ENCODE measurements at regions not wholly inside any gene's neighbourhood (a gene's known extent, or its start where the extent isn't known, plus 50 kb on each side); places are given as distances from the start of the nearest gene placed in this dataset.

- DNase-seq = no peak
Observed at GRCh38 chr17:72525225-72526015, 404.6 kb downstream of the SOX9 start.

DNA sequence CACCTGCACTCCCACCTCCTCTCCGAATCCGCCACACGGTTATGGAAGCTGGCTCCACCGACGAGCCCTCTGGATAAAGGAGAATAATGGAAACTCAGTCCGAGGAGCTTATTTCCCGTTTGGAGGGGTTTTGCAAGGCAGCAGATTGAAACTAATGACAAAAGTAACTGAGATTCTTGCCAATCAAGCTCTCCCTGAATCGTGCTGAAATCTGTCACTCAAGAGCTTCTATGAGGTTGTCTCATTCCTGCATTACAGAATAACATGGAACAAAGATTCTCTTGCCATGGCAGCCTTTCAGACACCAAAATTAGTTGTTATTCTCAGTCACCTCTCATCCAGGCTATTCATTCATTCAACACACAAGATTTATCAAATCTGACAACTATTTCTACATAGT lies 405.9 kb downstream of the SOX9 start:
- DNase-seq = no peak

DNA sequence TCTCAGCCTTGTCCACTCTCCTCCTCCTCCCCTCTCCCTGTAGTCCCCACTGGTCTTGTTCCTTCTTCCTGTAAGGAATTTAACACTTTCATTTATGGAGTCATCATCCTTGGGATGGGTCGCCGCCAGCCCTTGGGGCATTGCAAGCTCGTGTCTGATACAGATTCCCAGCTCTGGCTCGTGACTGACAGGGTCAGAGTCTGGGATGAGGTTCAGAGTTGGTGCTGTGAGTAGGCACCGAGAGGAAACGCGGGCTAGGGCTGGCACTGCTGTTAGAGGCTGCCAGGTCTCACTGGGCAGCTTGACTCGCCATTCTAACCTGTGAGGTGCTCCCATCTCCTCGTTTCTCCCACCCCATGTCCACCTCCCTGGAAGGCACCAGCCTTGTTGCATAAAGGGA lies 407.0 kb downstream of the SOX9 start:
- no peak for DNase-seq

DNA sequence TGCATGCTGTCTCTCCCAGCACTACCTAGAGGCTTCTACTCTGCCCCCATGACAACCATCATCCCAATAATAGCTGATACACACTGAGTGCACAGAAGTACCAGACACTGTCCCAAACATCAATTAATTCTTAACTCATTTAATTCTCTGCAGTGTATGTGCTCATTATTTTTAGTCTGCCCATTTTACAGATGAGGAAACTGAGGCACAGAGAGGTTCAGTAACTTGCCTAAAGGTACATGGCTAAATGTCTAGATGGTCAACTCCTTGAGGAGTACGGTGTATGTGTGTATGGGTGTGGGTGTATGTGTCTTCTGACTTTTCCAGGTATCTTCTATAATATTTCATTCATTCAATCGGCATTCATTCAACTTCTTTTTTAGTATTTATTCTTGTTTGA lies 407.9 kb downstream of the SOX9 start:
- no peak for DNase-seq

GRCh38 chr17:72529386-72529785 lies 408.6 kb downstream of the SOX9 start:
- DNase-seq = no peak

GRCh38 chr17:72530454-72530853 lies 409.6 kb downstream of the SOX9 start:
- no peak for DNase-seq

DNA sequence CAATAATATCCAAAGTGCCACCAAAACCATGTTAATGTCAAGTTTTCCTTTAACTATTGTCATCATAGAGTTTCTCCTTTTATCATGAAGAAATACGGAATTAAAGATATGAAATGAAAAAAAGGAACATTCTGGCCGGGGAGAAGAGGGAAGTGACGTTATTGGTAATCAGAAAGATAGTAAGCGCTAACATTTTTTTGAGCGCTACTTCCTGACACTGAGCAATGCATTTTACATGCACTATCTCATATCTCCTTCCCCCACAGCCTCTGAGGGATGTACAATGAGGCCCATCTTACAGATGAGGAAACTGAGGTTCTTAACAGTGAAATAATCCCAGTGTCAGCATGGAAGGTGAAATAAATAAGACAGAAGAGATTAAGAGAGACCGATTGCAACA lies 410.9 kb downstream of the SOX9 start:
- DNase-seq = no peak

DNA sequence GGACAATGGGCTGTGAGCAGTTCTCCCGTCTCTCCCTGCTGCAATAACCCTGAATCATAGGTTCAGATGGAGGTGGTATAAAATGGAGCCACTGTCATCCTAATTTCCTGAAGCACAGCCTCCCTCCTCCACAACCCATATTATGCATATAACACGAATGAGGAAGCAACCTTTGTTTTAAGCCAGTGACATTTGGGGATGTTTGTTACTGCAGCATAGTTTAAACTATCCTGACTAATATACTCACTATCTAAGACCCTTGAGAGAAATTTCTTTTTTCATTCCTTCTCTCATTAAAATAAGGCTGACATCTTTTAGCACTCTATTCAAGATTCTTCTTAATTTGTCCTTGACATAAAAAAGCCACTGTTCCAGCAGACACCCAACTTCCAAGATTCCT lies 413.4 kb downstream of the SOX9 start:
- DNase-seq = no peak

- DNase-seq = no peak
Observed at GRCh38 chr17:72534776-72535175, 414.0 kb downstream of the SOX9 start.

DNA sequence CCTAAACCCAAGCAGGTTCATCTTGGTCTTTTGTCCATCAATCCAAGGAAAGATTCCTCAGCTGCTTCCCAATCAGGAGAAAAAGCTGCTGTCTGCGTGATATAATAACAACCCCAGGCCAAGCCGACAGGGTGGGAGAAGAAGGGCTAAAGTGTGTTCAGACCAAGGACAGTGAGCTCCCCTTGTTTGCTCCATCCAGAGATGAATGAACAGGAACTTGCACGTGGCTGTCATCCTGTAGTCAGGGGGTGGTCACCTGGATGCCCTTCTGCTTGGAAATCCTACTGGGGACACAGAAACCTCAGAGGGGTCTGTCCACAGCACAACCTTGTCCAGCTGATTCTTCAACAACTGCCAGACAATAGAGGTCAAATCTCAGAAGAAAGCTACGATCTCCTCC lies 414.5 kb downstream of the SOX9 start:
- DNase-seq = no peak

- DNase-seq = no peak
Observed at GRCh38 chr17:72535779-72536178, 415.0 kb downstream of the SOX9 start.

DNA sequence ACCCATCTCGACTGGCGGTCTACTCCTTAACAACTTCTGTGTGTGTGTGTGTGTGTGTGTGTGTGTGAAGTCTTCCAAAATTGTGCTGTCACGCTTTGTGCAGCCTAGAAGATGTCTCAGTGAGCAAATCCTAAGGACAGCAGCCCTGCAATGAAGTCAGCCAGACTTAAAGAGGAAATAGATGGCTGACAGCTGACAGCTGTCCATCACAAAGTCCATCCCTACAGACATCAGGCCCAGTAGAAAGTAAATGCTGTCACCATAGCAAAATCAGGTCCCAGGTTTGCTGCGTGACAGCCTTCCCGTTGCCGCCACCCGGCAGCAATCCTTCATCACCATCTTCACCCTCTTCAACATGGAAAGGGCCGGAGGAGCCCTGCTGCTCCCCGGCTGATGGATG lies 416.0 kb downstream of the SOX9 start:
- no peak for DNase-seq

DNA sequence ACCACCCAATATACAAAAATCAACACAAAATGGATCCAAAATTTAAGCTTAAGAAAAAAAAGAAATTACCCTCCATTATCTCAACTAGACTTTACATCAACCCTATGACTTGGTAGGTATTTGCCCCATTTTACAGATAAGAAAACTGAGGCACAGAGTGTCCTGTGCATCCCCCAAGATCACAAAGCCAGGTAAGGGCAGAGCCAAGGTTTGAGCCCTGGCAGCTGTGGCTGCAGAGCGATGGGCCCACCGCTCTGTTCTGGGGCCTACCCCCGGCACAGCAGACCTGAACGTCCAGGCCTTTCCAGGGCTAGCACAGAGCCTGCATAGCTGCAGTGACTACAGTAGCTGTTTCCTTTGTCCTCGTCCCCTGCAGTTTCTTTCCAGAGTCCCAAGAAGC lies 417.6 kb downstream of the SOX9 start:
- DNase-seq = no peak

DNA sequence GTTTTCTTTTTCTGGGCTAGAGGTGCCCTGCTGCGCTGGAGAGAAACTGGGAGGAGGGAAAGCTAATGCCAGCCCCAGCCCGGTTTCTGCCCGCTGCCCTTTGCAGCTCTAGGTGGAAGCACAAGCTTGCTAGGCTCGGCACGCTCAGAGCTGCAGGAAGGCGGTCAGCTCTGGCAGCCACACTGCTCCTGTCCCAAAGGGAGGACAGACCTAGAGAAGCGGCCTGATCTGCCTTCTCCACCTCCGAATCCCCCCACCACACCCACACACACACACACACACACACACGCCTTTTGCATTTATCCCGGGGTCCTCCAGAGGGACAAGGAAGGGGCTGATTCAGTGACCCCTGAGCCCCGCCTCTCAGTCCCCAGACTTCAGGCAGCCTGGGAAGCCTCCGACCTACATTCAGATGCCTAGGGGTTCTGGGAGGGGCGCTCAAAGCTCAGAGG lies 418.1 kb downstream of the SOX9 start:
- no peak for DNase-seq

DNA sequence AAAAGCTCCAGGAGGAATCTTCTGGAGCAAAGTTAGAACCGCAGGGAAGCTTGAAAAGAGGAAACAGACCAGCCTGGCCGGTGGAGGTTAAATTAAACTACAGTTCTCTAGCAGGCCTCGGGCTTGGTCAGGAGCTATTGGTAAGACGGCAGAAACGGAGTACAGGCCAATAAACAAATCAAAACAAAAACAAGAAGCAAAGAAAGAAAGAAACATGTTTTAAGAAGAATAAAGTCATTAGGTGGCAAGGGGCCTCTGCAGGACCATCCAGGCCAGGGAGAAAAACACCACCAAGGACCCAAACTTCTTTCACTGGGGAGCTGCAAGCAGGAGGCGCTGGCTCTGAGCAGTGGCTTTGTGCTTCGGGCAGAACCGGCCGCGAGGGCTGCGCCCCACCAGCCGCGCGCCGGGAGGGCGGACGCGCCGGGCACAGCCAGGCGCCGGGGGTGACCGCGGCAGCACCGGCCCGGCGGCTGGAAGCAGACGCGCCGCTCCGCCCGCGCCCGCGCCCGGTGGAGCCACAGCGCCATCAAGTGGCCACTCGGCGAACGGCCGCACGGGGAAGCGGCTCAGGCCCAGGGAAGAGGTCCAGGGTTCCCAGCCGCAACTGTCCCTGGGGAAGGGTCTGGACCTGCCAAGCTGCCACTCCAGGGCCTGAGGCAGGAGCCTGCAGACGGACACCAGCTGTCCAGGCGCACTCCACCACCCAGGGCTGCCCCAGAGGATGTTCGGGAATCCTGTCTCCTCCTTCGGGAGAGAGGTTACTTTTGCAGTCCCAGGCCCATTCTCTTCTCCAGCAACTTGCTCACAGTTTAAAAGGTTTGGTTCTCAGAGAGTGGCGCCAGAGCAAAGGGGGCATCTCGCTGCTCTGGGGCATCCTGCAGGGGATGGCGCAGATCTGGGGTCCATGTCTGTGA lies 419.4 kb downstream of the SOX9 start:
- DNase-seq = peak; percentile 52

- no peak for DNase-seq
Observed at GRCh38 chr17:72542317-72542716, 421.5 kb downstream of the SOX9 start.

GRCh38 chr17:72545766-72546165 lies 424.9 kb downstream of the SOX9 start:
- no peak for DNase-seq

- DNase-seq = no peak
Observed at GRCh38 chr17:72553051-72553755, 432.4 kb downstream of the SOX9 start.

- no peak for DNase-seq
Observed at GRCh38 chr17:72554508-72554907, 433.7 kb downstream of the SOX9 start.

- DNase-seq = no peak
Observed at GRCh38 chr17:72555052-72555451, 434.2 kb downstream of the SOX9 start.

- no peak for DNase-seq
Observed at GRCh38 chr17:72556944-72557826, 436.4 kb downstream of the SOX9 start.

GRCh38 chr17:72558971-72559476 lies 438.2 kb downstream of the SOX9 start:
- DNase-seq = no peak

All from skin of body (tissue), 1 donor.